NB4 (cell line): ENCODE measurements at regions not wholly inside any gene's neighbourhood (a gene's known extent, or its start where the extent isn't known, plus 50 kb on each side); places are given as distances from the start of the nearest gene placed in this dataset.
"Not testable (repeated sequence)": the region's sequence is repeated elsewhere in the genome, so short reads cannot be mapped to it uniquely, and the experiment has no call there.

ENCODE experiments used
- DNase-seq: peaks from one replicate; pipeline ENCODE4 v3.0.0; 2010; ENCODE audit warnings: low read depth
- H3K4me3 ChIP-seq: one replicate; pipeline ENCODE4 v1.5.1; 2011; ENCODE audit warnings: mild to moderate bottlenecking, low read depth, low read length, moderate library complexity
- CTCF ChIP-seq: IDR thresholded peaks from one replicate; pipeline ENCODE4 v1.5.1; 2012; ENCODE audit warnings: low read depth, low read length
- MAX ChIP-seq: IDR thresholded peaks from 2 replicates; pipeline ENCODE4 v1.6.1; 2011; ENCODE audit warnings: low read depth, low read length
- MYC ChIP-seq: IDR thresholded peaks from 2 replicates; pipeline ENCODE4 v1.6.1; 2011; ENCODE audit warnings: low read depth, low read length
- POLR2A ChIP-seq: IDR thresholded peaks from 2 replicates; pipeline ENCODE4 v1.6.1; 2011; ENCODE audit warnings: mild to moderate bottlenecking; ENCODE audit not compliant: insufficient read length; ENCODE audit errors: extremely low read depth

- DNase-seq: no peak
- H3K4me3 ChIP-seq: no peak overlapping the region
- no peak for TF ChIP-seq MYC
- no peak for TF ChIP-seq CTCF
- TF ChIP-seq POLR2A: no peak
- no peak for TF ChIP-seq MAX
Observed at GRCh38 chr3:148513096-148513543, 184.6 kb upstream of the AGTR1 start.

DNA sequence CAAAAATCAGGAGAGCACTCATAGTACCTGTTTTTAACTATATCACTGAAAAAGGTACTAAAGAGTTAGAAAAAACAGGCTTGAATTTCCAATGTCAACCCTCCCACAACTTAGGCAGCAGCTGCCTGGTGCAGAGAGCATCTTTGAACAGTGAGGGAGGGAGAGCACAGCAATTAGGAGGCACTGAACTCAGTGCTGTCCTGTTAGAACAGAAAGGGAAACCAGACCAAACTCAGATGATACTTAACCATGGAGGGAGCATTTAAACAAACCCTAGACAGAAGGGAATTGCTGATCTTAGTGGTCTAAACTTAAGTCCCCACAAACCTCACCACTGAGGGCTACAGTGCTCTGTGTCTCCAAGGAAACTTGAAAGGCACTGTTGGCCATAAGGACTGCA is 179.2 kb upstream of the AGTR1 start:
- TF ChIP-seq MYC (no peak), POLR2A (no peak), MAX (no peak), CTCF (no peak)
- DNase-seq: no peak
- H3K4me3 ChIP-seq: no peak overlapping the region

DNA sequence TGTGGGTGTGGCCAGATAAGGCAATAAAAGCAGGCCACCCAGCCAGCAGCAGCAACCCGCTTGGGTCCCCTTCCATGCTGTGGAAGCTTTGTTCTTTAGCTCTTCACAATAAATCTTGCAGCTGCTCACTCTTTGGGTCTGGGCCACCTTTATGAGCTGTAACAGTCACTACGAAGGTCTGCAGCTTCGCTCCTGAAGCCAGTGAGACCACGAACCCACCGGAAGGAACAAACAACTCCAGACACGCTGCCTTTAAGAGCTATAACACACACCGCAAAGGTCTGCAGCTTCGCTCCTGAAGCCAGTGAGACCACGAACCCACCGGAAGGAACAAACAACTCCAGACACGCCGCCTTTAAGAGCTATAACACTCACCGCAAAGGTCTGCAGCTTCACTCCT is 172.1 kb upstream of the AGTR1 start:
- H3K4me3 ChIP-seq: not testable (repeated sequence)
- DNase-seq: peak; percentile 8

DNA sequence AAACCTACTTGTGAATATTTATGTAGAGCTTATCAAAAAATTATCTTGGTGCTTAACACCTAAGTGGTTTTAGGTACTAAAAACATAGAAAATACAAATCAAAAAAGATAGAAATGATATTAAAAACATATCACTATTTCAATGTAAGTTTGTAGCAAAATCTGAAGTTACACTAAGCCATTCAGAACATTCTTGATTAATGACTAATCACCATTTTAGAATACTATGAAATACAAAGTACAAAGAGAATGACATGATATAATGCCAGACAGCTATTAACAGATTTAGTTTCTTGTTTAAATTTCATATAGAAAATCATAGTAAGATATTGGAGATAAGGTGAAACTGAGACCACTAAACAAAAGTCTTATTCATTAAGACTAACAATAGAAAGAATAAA is 169.7 kb upstream of the AGTR1 start:
- no peak for DNase-seq
- TF ChIP-seq CTCF: no peak
- TF ChIP-seq POLR2A: no peak
- TF ChIP-seq MYC: no peak
- no peak for TF ChIP-seq MAX
- no peak overlapping the region for H3K4me3 ChIP-seq

DNA sequence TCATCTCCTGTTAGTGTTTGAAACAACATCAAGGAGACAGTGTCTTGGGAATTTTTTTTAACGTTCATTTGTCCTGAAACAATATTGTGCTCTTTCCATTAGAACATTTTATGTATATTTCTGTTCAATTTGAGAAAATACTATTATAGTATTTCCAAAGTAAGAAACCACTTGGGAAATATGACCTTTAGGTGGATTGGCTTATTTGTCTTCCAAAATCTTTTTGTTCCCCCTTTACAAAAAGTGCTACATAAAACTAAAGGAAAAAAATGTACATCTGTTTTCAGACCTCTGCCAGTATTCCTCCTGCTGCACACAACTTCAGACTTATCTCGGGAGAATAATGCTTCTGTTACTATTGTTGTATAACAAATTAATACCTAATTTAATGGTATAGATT is 165.9 kb upstream of the AGTR1 start:
- TF ChIP-seq POLR2A: no peak
- no peak for TF ChIP-seq MYC
- no peak for TF ChIP-seq MAX
- no peak for TF ChIP-seq CTCF
- DNase-seq: no peak
- no peak overlapping the region for H3K4me3 ChIP-seq

DNA sequence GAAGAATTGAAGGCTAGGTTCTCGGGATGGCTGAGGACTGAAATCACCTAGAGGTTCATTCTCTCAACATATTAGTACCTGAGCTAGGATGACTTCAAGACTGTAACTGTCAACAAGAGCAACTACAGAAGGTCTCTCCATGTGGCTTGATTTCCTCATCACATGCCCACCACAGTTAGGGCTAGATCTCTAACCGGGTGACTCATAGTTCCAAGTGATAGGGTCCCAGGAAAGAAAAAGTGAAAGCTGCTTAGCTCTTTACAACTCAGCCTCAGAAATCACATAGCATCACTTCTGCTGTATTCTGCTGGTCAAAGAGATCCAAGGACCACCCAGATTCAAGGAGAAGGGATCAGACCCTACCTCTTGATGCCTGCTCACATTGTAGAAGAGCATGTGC is 165.4 kb upstream of the AGTR1 start:
- DNase-seq: peak; percentile 4
- TF ChIP-seq MAX (no peak), MYC (no peak), POLR2A (no peak), CTCF (no peak)
- no peak overlapping the region for H3K4me3 ChIP-seq
